Osteocyte (in vitro differentiated cells): ENCODE measurements at regions not wholly inside any gene's neighbourhood (a gene's known extent, or its start where the extent isn't known, plus 50 kb on each side); places are given as distances from the start of the nearest gene placed in this dataset.

Experiments used
- DNase-seq: peaks from one replicate; pipeline ENCODE4 v3.0.0; 2021; ENCODE audit warnings: mixed read lengths; ENCODE audit not compliant: unreplicated experiment; ENCODE audit errors: extremely low spot score
- H3K27ac Mint-ChIP-seq: one replicate; pipeline ENCODE4 v1.8.0; 2021; ENCODE audit warnings: mild to moderate bottlenecking, mixed read lengths; ENCODE audit not compliant: unreplicated experiment
- H3K27me3 Mint-ChIP-seq: one replicate; pipeline ENCODE4 v1.8.0; 2021; ENCODE audit warnings: mixed read lengths; ENCODE audit not compliant: unreplicated experiment
- H3K36me3 Mint-ChIP-seq: one replicate; pipeline ENCODE4 v1.8.0; 2021; ENCODE audit warnings: mixed read lengths; ENCODE audit not compliant: unreplicated experiment
- H3K4me1 Mint-ChIP-seq: one replicate; pipeline ENCODE4 v1.8.0; 2021; ENCODE audit warnings: mixed read lengths; ENCODE audit not compliant: unreplicated experiment
- H3K4me3 Mint-ChIP-seq: one replicate; pipeline ENCODE4 v1.8.0; 2021; ENCODE audit warnings: mild to moderate bottlenecking, moderate library complexity, mixed read lengths; ENCODE audit not compliant: unreplicated experiment
- H3K9me3 Mint-ChIP-seq: one replicate; pipeline ENCODE4 v1.8.0; 2021; ENCODE audit warnings: mixed read lengths; ENCODE audit not compliant: unreplicated experiment
- CTCF ChIP-seq: fragments of 200-600 bp; sonication (generic); IDR thresholded peaks from 2 replicates; pipeline ENCODE4 v1.5.0; 2021; ENCODE audit warnings: antibody characterized with exemption, mild to moderate bottlenecking, moderate library complexity

GRCh38 chr16:50475170-50475569 lies 73.0 kb upstream of the NKD1 start:
- no peak overlapping the region for H3K4me3 Mint-ChIP-seq
- no peak for DNase-seq
- peaks cover 14% of the 10 kb centered on the region for H3K27me3 Mint-ChIP-seq
- H3K36me3 Mint-ChIP-seq = no peaks in the 10 kb centered on the region
- TF ChIP-seq CTCF = no peak
- no peak overlapping the region for H3K27ac Mint-ChIP-seq
- no peaks in the 10 kb centered on the region for H3K4me1 Mint-ChIP-seq
- no peaks in the 10 kb centered on the region for H3K9me3 Mint-ChIP-seq

- H3K4me1 Mint-ChIP-seq = no peaks in the 10 kb centered on the region
- H3K27ac Mint-ChIP-seq = no peak overlapping the region
These were observed 74.1 kb upstream of the NKD1 start for GRCh38 chr16:50474138-50474537.

GRCh38 chr16:50473356-50473945 lies 74.7 kb upstream of the NKD1 start:
- peaks cover 30% of the 10 kb centered on the region for H3K27me3 Mint-ChIP-seq
- no peaks in the 10 kb centered on the region for H3K9me3 Mint-ChIP-seq
- H3K4me1 Mint-ChIP-seq = peaks cover 5% of the 10 kb centered on the region
- no peak for DNase-seq
- H3K36me3 Mint-ChIP-seq = no peaks in the 10 kb centered on the region
- no peak overlapping the region for H3K4me3 Mint-ChIP-seq
- no peak for TF ChIP-seq CTCF
- H3K27ac Mint-ChIP-seq = no peak overlapping the region

More at GRCh38 chr16:50474138-50474537, 74.1 kb upstream of the NKD1 start:
- TF ChIP-seq CTCF = no peak
- H3K9me3 Mint-ChIP-seq = no peaks in the 10 kb centered on the region
- peaks cover 23% of the 10 kb centered on the region for H3K27me3 Mint-ChIP-seq
- no peak for DNase-seq
- H3K4me3 Mint-ChIP-seq = no peak overlapping the region
- H3K36me3 Mint-ChIP-seq = no peaks in the 10 kb centered on the region

- H3K9me3 Mint-ChIP-seq = no peaks in the 10 kb centered on the region
- H3K4me1 Mint-ChIP-seq = peaks cover 9% of the 10 kb centered on the region
- H3K4me3 Mint-ChIP-seq = no peak overlapping the region
- TF ChIP-seq CTCF = no peak
- H3K36me3 Mint-ChIP-seq = no peaks in the 10 kb centered on the region
- peaks cover 34% of the 10 kb centered on the region for H3K27me3 Mint-ChIP-seq
- no peak for DNase-seq
- H3K27ac Mint-ChIP-seq = no peak overlapping the region
These were observed 75.7 kb upstream of the NKD1 start for GRCh38 chr16:50472472-50472871.

GRCh38 chr16:50470687-50471086 lies 77.5 kb upstream of the NKD1 start:
- H3K27me3 Mint-ChIP-seq = peaks cover 43% of the 10 kb centered on the region
- peaks cover 9% of the 10 kb centered on the region for H3K4me1 Mint-ChIP-seq
- no peaks in the 10 kb centered on the region for H3K9me3 Mint-ChIP-seq
- no peak overlapping the region for H3K27ac Mint-ChIP-seq
- H3K36me3 Mint-ChIP-seq = no peaks in the 10 kb centered on the region
- no peak for TF ChIP-seq CTCF
- no peak for DNase-seq
- no peak overlapping the region for H3K4me3 Mint-ChIP-seq
